GM21381 (cell line): ENCODE measurements at regions not wholly inside any gene's neighbourhood (a gene's known extent, or its start where the extent isn't known, plus 50 kb on each side); places are given as distances from the start of the nearest gene placed in this dataset.
"Not testable (repeated sequence)": the region's sequence is repeated elsewhere in the genome, so short reads cannot be mapped to it uniquely, and the experiment has no call there.

Experiments
- ATAC-seq: cut with Tn5 transposase; IDR thresholded peaks from one replicate; pipeline ENCODE4 v1.9.1; 2021; ENCODE audit warnings: mild to moderate bottlenecking, moderate library complexity; ENCODE audit not compliant: unreplicated experiment

DNA sequence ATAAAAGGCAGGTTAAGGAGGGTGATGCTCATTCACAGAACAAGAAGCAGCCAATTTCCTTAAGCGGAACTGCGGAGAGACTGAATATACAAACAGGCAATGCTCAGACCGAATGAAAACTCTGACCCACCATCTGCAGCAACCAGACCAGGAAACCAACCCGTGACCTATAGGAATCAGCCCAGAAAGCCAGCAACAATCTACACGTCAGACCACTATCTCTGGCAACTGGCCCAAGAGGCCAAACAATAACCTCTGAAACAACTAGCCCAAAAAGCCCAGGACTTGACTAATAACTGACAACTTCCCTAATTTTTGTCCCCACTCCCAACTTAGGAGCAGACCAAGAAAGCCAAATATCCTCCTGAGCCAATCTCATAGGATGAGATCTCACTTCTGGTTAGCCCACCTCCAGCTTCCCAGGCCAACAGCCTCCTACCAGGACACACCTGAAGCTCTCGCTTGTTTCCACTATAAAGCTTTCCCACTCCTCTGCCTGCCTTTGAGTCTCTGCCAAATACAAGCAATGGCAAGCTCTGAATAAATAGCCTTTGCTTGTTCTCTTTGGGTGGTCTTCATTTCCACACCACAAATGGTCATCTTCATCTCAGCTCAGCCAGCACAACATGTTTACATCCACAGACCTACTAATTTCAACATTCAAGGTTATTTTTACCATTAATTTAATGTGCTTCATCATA lies 168.5 kb downstream of the HSD17B3 start:
- ATAC-seq, result no peak

DNA sequence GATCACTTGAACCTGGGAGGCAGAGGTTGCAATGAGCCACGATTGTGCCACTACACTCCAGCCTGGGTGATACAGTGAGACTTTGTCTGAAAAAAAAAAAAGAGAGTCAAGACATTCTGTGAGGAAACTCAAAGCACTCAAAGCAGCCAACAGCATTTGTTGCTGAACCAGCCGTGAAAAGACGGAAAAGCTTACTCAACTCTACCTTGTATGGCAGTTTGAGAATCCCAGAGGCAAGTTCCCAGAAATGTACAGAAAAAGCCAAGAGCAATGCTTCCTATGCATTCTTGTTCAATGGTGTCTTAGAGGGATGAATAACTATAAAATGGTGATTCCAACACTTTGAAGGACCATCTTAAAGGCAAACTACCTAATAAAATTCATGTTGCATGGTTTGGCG lies 170.2 kb downstream of the HSD17B3 start:
- no peak for ATAC-seq

GRCh38 chr9:96130970-96131369 lies 171.0 kb downstream of the HSD17B3 start:
- ATAC-seq, result no peak

DNA sequence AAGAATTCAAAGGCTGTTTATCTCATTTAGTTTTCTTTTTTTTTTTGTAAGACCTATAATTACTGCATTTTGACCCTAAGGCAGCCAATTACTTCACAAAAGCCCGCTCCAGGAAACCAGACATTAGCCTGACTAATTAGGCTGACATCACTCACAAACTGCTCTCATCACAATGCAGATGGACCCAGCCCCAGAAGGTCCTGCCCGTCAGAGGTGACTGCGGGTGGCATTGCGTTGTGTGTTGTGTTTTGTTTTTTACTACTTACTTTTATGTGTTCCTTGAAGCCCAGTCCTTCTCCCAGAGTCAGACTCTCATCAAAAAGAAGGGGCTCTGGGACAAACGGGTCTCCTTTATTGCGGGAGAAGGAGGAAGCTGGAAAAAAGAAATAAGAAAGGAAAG lies 172.2 kb downstream of the HSD17B3 start:
- ATAC-seq, result no peak

- ATAC-seq, result no peak
Measured at GRCh38 chr9:96128880-96129279, 173.1 kb downstream of the HSD17B3 start.

- no peak for ATAC-seq
Measured at GRCh38 chr9:96126321-96126881, 175.6 kb downstream of the HSD17B3 start.

GRCh38 chr9:96125624-96126023 lies 176.4 kb downstream of the HSD17B3 start:
- no peak for ATAC-seq

GRCh38 chr9:96122751-96123150 lies 179.2 kb downstream of the HSD17B3 start:
- ATAC-seq, result no peak

GRCh38 chr9:96122282-96122681 lies 179.7 kb downstream of the HSD17B3 start:
- ATAC-seq, result no peak

DNA sequence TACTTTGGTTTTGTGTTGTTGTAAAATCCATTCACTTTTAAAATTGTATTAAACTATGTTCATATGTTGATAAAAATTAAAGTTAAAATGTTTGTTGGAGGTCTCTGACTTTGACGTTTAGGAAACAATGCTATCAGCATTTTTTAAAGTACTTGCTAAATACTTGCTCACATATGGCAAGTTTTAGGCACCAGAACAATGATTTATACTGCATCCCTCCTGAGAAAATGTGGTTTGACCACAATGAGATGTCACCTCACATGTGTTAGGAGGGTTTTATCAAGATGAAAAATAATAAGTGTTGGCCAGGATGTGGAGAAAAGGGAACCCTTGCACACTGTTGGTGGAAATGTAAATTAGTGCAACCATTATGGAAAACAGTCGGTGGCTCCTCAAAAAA lies 180.8 kb downstream of the HSD17B3 start:
- ATAC-seq, result no peak

GRCh38 chr9:96117398-96118080 lies 184.4 kb downstream of the HSD17B3 start:
- no peak for ATAC-seq

GRCh38 chr9:96116275-96117064 lies 185.5 kb downstream of the HSD17B3 start:
- no peak for ATAC-seq

DNA sequence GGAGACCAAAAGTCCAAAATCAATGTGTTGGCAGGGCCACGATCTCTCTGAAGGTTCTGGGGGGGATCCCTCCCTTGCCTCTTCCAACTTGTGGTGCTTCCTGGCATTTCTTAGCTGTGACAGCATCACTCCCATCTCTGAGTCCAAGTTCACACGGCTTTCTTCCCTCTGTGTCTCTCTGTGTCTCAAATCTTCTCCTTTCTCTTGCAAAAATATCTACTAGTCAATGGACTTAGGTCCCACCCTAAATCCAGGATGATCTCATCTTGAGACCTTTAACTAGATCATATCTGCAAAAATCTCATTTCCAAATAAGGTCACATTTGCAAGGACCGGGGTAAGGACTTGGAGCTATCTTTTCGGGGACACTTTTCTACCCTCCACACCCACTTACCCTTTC lies 186.1 kb downstream of the HSD17B3 start:
- no peak for ATAC-seq

DNA sequence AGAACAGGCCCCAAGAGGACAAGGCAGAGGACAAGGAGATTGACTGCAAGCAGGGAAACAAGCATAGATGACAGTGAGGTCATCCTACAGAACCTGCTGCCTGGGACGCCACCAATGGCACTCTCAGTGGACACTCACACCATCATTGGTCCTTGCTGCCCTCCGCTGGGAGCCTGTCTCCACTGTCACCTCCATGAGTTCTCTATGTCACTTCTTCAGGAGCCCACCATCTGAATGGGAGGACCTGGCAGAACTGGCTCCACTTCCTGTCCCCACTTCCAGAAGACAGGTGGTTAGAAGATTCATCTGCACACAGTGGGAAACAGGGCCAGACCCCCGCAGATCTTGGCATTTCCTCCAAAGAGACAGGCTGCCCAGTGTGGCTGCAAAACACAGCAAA lies 188.9 kb downstream of the HSD17B3 start:
- no peak for ATAC-seq

- no peak for ATAC-seq
Measured at GRCh38 chr9:96109680-96110351, 192.2 kb downstream of the HSD17B3 start.

DNA sequence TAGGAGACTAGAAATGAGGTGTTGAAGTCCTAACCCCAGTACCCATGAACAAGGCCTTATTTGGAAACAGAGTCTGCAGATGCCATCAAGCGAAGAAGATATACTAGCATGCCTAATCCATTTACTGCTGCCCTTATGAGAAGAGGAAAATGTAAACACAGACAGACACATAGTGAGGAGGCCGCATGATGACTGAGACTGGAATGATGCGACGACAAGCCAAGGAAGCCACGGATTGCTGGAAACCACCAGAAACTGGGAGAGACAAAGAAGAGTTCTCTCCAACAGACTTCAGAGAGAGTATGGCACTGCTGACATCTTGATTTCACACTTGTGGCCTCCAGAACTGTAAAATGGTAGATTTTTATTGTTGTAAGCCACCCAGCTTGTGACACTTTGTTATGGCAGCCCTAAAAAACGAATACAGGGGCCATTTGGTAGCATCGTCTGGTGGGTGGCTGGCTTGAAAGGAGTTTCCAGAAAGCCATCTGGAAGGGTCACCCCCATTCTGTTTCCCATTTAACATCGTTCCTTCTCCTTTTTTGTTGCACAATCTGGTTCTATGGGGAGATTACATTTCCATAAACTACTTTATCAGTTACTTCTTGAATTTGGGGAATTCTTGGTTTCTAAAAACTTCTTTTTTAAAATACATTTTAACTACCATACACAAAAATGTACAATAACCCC lies 193.1 kb downstream of the HSD17B3 start:
- no peak for ATAC-seq

- no peak for ATAC-seq
Measured at GRCh38 chr9:96107436-96107835, 194.5 kb downstream of the HSD17B3 start.

DNA sequence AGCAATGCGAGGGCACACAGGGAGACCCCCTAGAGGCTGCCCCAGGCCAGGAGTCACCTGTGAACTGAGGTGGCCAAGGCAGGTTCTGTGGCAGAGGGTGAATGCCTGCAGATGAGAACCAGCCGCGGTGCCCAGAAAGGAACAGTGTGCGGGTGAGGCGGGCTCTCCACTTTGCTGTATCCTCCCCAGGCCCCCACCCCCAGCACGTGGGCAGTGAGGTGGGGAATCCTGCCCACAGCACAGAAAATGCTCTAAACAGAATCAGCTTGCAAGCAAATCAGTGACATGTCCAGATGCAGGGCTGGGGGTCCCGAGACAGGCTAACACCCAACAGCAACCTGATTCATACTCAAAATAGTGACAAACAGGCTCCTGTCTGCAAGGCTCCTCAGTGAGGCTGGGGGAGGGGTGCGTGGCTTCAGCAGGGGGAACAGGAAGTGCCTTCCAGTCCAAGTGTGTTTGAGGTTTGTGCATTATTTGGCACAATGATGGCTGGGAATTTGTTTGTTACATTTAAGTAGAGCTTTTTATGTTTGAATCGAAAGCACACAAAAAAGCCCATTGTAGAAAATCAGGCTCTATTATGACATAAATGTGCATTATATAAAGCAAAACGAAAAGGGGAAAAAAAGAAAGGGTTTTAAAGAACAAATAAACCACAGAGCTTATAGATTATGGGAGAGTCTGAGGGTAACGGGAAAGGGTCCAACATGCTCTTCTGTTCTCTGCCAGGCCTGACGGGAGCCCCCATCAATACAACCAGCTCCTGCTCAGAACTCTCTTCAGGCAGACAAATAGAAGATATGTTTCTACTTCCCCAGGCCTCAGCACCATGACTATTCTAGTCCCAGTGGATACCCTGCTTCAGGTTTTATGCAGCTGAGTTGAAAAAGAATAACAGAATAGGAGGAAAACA lies 201.3 kb downstream of the HSD17B3 start:
- ATAC-seq, result no peak

DNA sequence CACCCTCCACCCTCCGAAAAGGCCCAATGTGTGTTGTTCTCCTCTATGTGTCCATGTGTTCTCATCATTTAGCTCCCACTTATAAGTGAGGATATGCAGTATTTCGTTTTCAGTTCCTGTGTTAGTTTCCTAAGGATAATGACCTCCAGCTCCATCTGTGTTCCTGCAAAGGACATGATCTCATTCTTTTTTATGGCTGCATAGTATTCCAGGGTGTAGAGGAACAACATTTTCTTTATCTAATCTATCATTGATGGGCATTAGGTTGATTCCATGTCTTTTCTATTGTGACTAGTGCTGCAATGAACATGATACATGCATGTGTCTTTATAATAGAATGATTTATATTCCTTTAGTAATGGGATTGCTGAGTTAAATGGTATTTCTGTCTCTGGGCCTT lies 211.3 kb downstream of the HSD17B3 start:
- ATAC-seq, result not testable (repeated sequence)
